ENCODE measurements at regions not wholly inside any gene's neighbourhood (a gene's known extent, or its start where the extent isn't known, plus 50 kb on each side); places are given as distances from the start of the nearest gene placed in this dataset.

- no peaks in the 10 kb centered on the region for H3K4me1 ChIP-seq (replicated peaks in 1 of 2; ENCODE audit: control insufficient read depth in 2 of 2, insufficient read depth in 2 of 2, low read length in 2 of 2)
- ChIA-PET CTCF (ENCODE audit: low intra/inter-chr PET ratio) (no interaction called here), POLR2A (interaction anchor here (0.6 kb wide), 1 partner anchor 17 kb away, joined by 3 read pairs; no protein-coding TSS in a partner anchor)
- DNase-seq (ENCODE audit: extremely low read depth in 1 of 4, low spot score in 3 of 4) (no peak), ATAC-seq (no peak), FAIRE-seq (no peak)
- H3K9me1 ChIP-seq (ENCODE audit: control insufficient read depth, insufficient read depth, low read length): no peaks in the 10 kb centered on the region
- WGBS (ENCODE audit: insufficient coverage, low coverage, missing lambda C conversion rate): 2% methylated on average over 4 of the region's 4 CpGs
- H3K79me2 ChIP-seq (ENCODE audit: control insufficient read depth, insufficient read depth, low read length): no peaks in the 10 kb centered on the region
- no peak overlapping the region for H3K4me2 ChIP-seq (ENCODE audit: insufficient read depth, low read length)
- no peak overlapping the region for H3K4me3 ChIP-seq
- H3K9me3 ChIP-seq (replicated peaks; ENCODE audit: control insufficient read depth, insufficient read depth, low read depth, low read length): peaks cover 2% of the 10 kb centered on the region
- H3K9ac ChIP-seq (ENCODE audit: insufficient read depth in 1 of 2, low read depth in 2 of 2, low read length in 2 of 2): no peak overlapping the region
- H4K20me1 ChIP-seq (replicated peaks; ENCODE audit: control insufficient read depth, insufficient read depth, low read length): no peaks in the 10 kb centered on the region; the same call in 1 of the 2 replicates
- in situ Hi-C loops (cut with MboI): loop anchor here (25.0 kb wide), 1 partner anchor 552 kb away; no protein-coding TSS in a partner anchor
- no peak overlapping the region for H2AFZ ChIP-seq (ENCODE audit: low read depth, low read length)
- H3K36me3 ChIP-seq (ENCODE audit: control insufficient read depth, insufficient read depth, low read length): no peaks in the 10 kb centered on the region
- intact Hi-C loops (cut with micrococcal nuclease): no loop called here
- no peak overlapping the region for H3K27ac ChIP-seq (ENCODE audit: extremely low read depth, low read depth, low read length)
- no TSS peak for BruUV-seq (replicated peaks)
- peaks cover 3 to 48% of the 10 kb centered on the region in 2 experiments; a peak in 3 of 5 replicates for H3K27me3 ChIP-seq (ENCODE audit: control insufficient read depth in 2 of 2, insufficient read depth in 2 of 2, low read length in 2 of 2)
- TF ChIP-seq, protein P1, sequence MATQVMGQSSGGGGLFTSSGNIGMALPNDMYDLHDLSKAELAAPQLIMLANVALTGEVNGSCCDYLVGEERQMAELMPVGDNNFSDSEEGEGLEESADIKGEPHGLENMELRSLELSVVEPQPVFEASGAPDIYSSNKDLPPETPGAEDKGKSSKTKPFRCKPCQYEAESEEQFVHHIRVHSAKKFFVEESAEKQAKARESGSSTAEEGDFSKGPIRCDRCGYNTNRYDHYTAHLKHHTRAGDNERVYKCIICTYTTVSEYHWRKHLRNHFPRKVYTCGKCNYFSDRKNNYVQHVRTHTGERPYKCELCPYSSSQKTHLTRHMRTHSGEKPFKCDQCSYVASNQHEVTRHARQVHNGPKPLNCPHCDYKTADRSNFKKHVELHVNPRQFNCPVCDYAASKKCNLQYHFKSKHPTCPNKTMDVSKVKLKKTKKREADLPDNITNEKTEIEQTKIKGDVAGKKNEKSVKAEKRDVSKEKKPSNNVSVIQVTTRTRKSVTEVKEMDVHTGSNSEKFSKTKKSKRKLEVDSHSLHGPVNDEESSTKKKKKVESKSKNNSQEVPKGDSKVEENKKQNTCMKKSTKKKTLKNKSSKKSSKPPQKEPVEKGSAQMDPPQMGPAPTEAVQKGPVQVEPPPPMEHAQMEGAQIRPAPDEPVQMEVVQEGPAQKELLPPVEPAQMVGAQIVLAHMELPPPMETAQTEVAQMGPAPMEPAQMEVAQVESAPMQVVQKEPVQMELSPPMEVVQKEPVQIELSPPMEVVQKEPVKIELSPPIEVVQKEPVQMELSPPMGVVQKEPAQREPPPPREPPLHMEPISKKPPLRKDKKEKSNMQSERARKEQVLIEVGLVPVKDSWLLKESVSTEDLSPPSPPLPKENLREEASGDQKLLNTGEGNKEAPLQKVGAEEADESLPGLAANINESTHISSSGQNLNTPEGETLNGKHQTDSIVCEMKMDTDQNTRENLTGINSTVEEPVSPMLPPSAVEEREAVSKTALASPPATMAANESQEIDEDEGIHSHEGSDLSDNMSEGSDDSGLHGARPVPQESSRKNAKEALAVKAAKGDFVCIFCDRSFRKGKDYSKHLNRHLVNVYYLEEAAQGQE (IDR thresholded peaks at IDR 0.05; ENCODE audit: borderline replicate concordance): no peak
- TF ChIP-seq, protein P1 (CRISPR knock-in tag; IDR thresholded peaks at IDR 0.05; ENCODE audit: low read depth): no peak
- TF ChIP-seq ZNF239 (CRISPR knock-in tag; IDR thresholded peaks at IDR 0.05): no peak
- no peak for TF ChIP-seq ZHX1 (conservative IDR thresholded peaks at IDR 0.05; ENCODE audit: low read length)
- no peak for TF ChIP-seq HNRNPK (IDR thresholded peaks at IDR 0.05; ENCODE audit: low read depth, low read length, poor library complexity, severe bottlenecking)
- no peak for TF ChIP-seq GATA2 (CRISPR knock-in tag; IDR thresholded peaks at IDR 0.05)
- TF ChIP-seq EWSR1 (IDR thresholded peaks at IDR 0.05; ENCODE audit: borderline replicate concordance, low read depth, partially characterized antibody): no peak
- TF ChIP-seq CBX5 (IDR thresholded peaks at IDR 0.05; ENCODE audit: borderline replicate concordance, low read depth): no peak
- TF ChIP-seq NR2C2 (CRISPR knock-in tag; IDR thresholded peaks at IDR 0.05): no peak
- no peak for TF ChIP-seq NR2C2 (tag; IDR thresholded peaks at IDR 0.05)
- no peak for TF ChIP-seq HINFP (tag; conservative IDR thresholded peaks at IDR 0.05; ENCODE audit: low read depth)
These were observed 111.8 kb downstream of the CTTN start for GRCh38 chr11:70510106-70510505.

All from K562 (cell line).